Gastrocnemius medialis (tissue), 4 donors: ENCODE measurements at regions not wholly inside any gene's neighbourhood (a gene's known extent, or its start where the extent isn't known, plus 50 kb on each side); places are given as distances from the start of the nearest gene placed in this dataset.

ENCODE experiments used
- ATAC-seq, 2 donors: fragments of 150-250 bp; one replicate each; pipeline ENCODE4 v1.9.1; 2016
- DNase-seq, 2 donors: peaks; one replicate each; pipeline ENCODE4 v3.0.0-alpha.2; 2019
- H3K27ac ChIP-seq, 4 donors: fragments of 200-600 bp; sonication (generic); 1 replicate in 1 of 4; 2 replicates in 3 of 4; pipeline ENCODE4 v1.5.1; 2016 to 2018; ENCODE audit warnings: mild to moderate bottlenecking in 2 of 4, moderate library complexity in 1 of 4
- H3K27me3 ChIP-seq, 3 donors: fragments of 200-600 bp; sonication (generic) in 2 of 3; 1 replicate in 1 of 3; 2 replicates in 2 of 3; pipeline versions ENCODE4 v1.5.1 to v1.6.0; 2016 to 2019; ENCODE audit warnings: mild to moderate bottlenecking in 1 of 3, moderate library complexity in 1 of 3
- H3K36me3 ChIP-seq, 2 donors: fragments of 200-600 bp; sonication (generic) in 1 of 2; one replicate each; pipeline ENCODE4 v1.5.1; 2017 to 2018
- H3K4me1 ChIP-seq, 2 donors: fragments of 200-600 bp; sonication (generic) in 1 of 2; one replicate each; pipeline ENCODE4 v1.5.1; 2016 to 2017; ENCODE audit warnings: mild to moderate bottlenecking in 2 of 2
- H3K4me3 ChIP-seq, 4 donors: fragments of 200-600 bp; sonication (generic) in 3 of 4; 1 replicate in 1 of 4; 2 replicates in 3 of 4; pipeline ENCODE4 v1.5.1; 2016 to 2019; ENCODE audit warnings: mild to moderate bottlenecking in 2 of 4
- H3K9me3 ChIP-seq, 3 donors: fragments of 200-600 bp; sonication (generic) in 2 of 3; 1 replicate in 1 of 3; 2 replicates in 2 of 3; pipeline ENCODE4 v1.5.1; 2016 to 2019
- CTCF ChIP-seq, 5 experiments: fragments of 450-650 bp in 3 of 5; fragments of 200-600 bp in 2 of 5; sonication (generic) in 2 of 5; IDR thresholded peaks in 4 of 5; conservative IDR thresholded peaks in 1 of 5; 1 replicate in 4 of 5; 2 replicates in 1 of 5; pipeline ENCODE4 v1.5.1; 2016 to 2019; ENCODE audit warnings: antibody characterized with exemption in 5 of 5, mild to moderate bottlenecking in 3 of 5, moderate library complexity in 3 of 5
- POLR2A ChIP-seq, 2 donors: fragments of 450-650 bp; IDR thresholded peaks; one replicate each; pipeline ENCODE4 v1.6.1; 2017; ENCODE audit warnings: antibody characterized with exemption in 2 of 2, mild to moderate bottlenecking in 2 of 2, moderate library complexity in 2 of 2
- in situ Hi-C, 4 donors: fragments of 200-750 bp; cut with MboI; loops; one replicate each; pipeline versions ENCODE4 v1.15.0 to v1.8.0; 2017; ENCODE audit warnings: low sequenced_read_pairs in 4 of 4
- intact Hi-C: fragments of 100-400 bp; cut with DNase I; formaldehyde crosslinking; loops from one replicate; pipeline ENCODE4 v1.15.1; 2023; ENCODE audit warnings: low total_unique reads

GRCh38 chr6:91278416-91278815 lies 691.5 kb upstream of the MAP3K7 start:
- Histone ChIP-seq H3K4me1 (no peaks in the 10 kb centered on the region), H3K27me3 (no peaks in the 10 kb centered on the region)
- ATAC-seq = no peak

GRCh38 chr6:91276315-91276714 lies 689.4 kb upstream of the MAP3K7 start:
- intact Hi-C loops = no loop called here
- H3K4me3 ChIP-seq = no peak overlapping the region

More at GRCh38 chr6:91278416-91278815, 691.5 kb upstream of the MAP3K7 start:
- no peak overlapping the region for H3K4me3 ChIP-seq
- H3K9me3 ChIP-seq = no peaks in the 10 kb centered on the region
- no peaks in the 10 kb centered on the region for H3K36me3 ChIP-seq
- in situ Hi-C loops (no loop called here), intact Hi-C loops (no loop called here)
- TF ChIP-seq CTCF (IDR thresholded peaks at IDR 0.05 in 4 of 5, conservative IDR thresholded peaks at IDR 0.05 in 1 of 5) (no peak), POLR2A (IDR thresholded peaks at IDR 0.05) (no peak)
- H3K27ac ChIP-seq = no peak overlapping the region
- no peak for DNase-seq

GRCh38 chr6:91273729-91274128 lies 686.9 kb upstream of the MAP3K7 start:
- no peak overlapping the region for H3K4me3 ChIP-seq
- H3K27ac ChIP-seq = no peak overlapping the region
- TF ChIP-seq POLR2A (IDR thresholded peaks at IDR 0.05) (no peak), CTCF (IDR thresholded peaks at IDR 0.05 in 4 of 5, conservative IDR thresholded peaks at IDR 0.05 in 1 of 5) (no peak)
- intact Hi-C loops = no loop called here
- in situ Hi-C loops = no loop called here
- peak; percentile 23 to 50 for DNase-seq
- H3K36me3 ChIP-seq = no peaks in the 10 kb centered on the region
- H3K27me3 ChIP-seq = no peaks in the 10 kb centered on the region
- no peaks in the 10 kb centered on the region for H3K9me3 ChIP-seq
- no peak for ATAC-seq
- H3K4me1 ChIP-seq = no peaks in the 10 kb centered on the region

More at GRCh38 chr6:91276315-91276714, 689.4 kb upstream of the MAP3K7 start:
- Histone ChIP-seq H3K36me3 (no peaks in the 10 kb centered on the region), H3K27ac (no peak overlapping the region), H3K9me3 (no peaks in the 10 kb centered on the region), H3K4me1 (no peaks in the 10 kb centered on the region), H3K27me3 (no peaks in the 10 kb centered on the region)
- in situ Hi-C loops = no loop called here
- TF ChIP-seq POLR2A (IDR thresholded peaks at IDR 0.05) = no peak
- TF ChIP-seq CTCF (IDR thresholded peaks at IDR 0.05 in 4 of 5, conservative IDR thresholded peaks at IDR 0.05 in 1 of 5) = no peak
- DNase-seq (no peak), ATAC-seq (no peak)

GRCh38 chr6:91271807-91272206 lies 684.9 kb upstream of the MAP3K7 start:
- in situ Hi-C loops = no loop called here
- H3K27me3 ChIP-seq = no peaks in the 10 kb centered on the region
- DNase-seq = no peak
- H3K4me3 ChIP-seq = no peak overlapping the region
- H3K9me3 ChIP-seq = no peaks in the 10 kb centered on the region
- no peaks in the 10 kb centered on the region for H3K4me1 ChIP-seq
- no peaks in the 10 kb centered on the region for H3K36me3 ChIP-seq
- intact Hi-C loops = no loop called here
- ATAC-seq = no peak
- H3K27ac ChIP-seq = no peak overlapping the region
- TF ChIP-seq CTCF (IDR thresholded peaks at IDR 0.05 in 4 of 5, conservative IDR thresholded peaks at IDR 0.05 in 1 of 5) (no peak), POLR2A (IDR thresholded peaks at IDR 0.05) (no peak)

GRCh38 chr6:91268941-91269340 lies 682.1 kb upstream of the MAP3K7 start:
- Histone ChIP-seq H3K36me3 (no peaks in the 10 kb centered on the region), H3K4me1 (no peaks in the 10 kb centered on the region), H3K27ac (no peak overlapping the region), H3K27me3 (no peaks in the 10 kb centered on the region), H3K9me3 (no peaks in the 10 kb centered on the region), H3K4me3 (no peak overlapping the region)
- no peak for TF ChIP-seq POLR2A (IDR thresholded peaks at IDR 0.05)
- no peak for TF ChIP-seq CTCF (IDR thresholded peaks at IDR 0.05 in 4 of 5, conservative IDR thresholded peaks at IDR 0.05 in 1 of 5)
- no peak for DNase-seq
- intact Hi-C loops (no loop called here), in situ Hi-C loops (no loop called here)
- no peak for ATAC-seq
